Breast epithelium (tissue), 3 donors: ENCODE measurements at regions not wholly inside any gene's neighbourhood (a gene's known extent, or its start where the extent isn't known, plus 50 kb on each side); places are given as distances from the start of the nearest gene placed in this dataset.
"Not testable (repeated sequence)": the region's sequence is repeated elsewhere in the genome, so short reads cannot be mapped to it uniquely, and the experiment has no call there.

Experiments used
- CTCF ChIP-seq, 3 donors: fragments of 450-650 bp; IDR thresholded peaks; one replicate each; pipeline ENCODE4 v1.5.1; 2016 to 2017; ENCODE audit warnings: antibody characterized with exemption in 3 of 3, mild to moderate bottlenecking in 3 of 3, moderate library complexity in 3 of 3
- POLR2AphosphoS5 ChIP-seq, 3 donors: sonication (generic); formaldehyde crosslinking; IDR thresholded peaks; one replicate each; pipeline ENCODE4 v1.6.1; 2017; ENCODE audit warnings: antibody characterized with exemption in 3 of 3

GRCh38 chr10:118894891-118895290, 134.6 kb upstream of the NANOS1 start:
- TF ChIP-seq CTCF, POLR2AphosphoS5 (IDR thresholded peaks at IDR 0.05): not testable (repeated sequence)
